ENCODE measurements at regions not wholly inside any gene's neighbourhood (a gene's known extent, or its start where the extent isn't known, plus 50 kb on each side); places are given as distances from the start of the nearest gene placed in this dataset.

DNA sequence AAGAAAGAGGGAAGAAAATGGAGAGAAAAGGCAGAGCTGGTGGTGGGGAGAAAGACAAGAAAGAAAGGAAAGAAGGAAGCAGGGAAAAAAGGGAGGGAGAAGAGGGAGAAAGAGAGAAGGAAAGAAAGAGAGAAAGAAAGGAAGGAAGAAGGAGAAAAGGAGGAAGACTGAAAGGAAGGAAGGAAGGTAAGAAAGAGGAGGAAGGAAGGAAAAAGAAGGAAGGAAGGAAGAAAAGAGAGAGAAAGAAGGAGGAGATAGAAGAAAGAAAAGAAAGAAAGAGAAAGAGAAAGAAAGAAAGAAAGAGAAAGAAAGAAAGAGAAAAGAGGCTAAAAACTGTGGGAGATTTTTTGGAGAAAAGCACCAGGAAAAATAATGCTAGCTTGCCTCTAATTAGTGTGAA, 561.4 kb upstream of the GOT2 start:
- TF ChIP-seq POLR2A (IDR thresholded peaks at IDR 0.05; ENCODE audit: low read depth, low read length) (no peak), POLR2AphosphoS5 (IDR thresholded peaks at IDR 0.05; ENCODE audit: low read depth, low read length) (no peak), TAF1 (IDR thresholded peaks at IDR 0.05; ENCODE audit: borderline replicate concordance, low read depth, low read length) (no peak)

Measured in GM12892 (cell line).